T-helper 17 cell (primary cell): ENCODE measurements at regions not wholly inside any gene's neighbourhood (a gene's known extent, or its start where the extent isn't known, plus 50 kb on each side); places are given as distances from the start of the nearest gene placed in this dataset.
"Not testable (repeated sequence)": the region's sequence is repeated elsewhere in the genome, so short reads cannot be mapped to it uniquely, and the experiment has no call there.

Source experiments
- ATAC-seq: fragments of 150-1000 bp; cut with Tn5 transposase; 2 replicates; pipeline ENCODE4 v1.10.0; 2021; ENCODE audit warnings: mild to moderate bottlenecking, moderate library complexity
- DNase-seq, 3 donors: peaks; one replicate each; pipeline versions ENCODE4 v3.0.0 to v3.0.0-alpha.2; 2020 to 2021
- H3K9me3 ChIP-seq: one replicate; pipeline ENCODE4 v1.7.0; 2013; ENCODE audit warnings: low read length, mild to moderate bottlenecking; ENCODE audit not compliant: control insufficient read depth, poor library complexity, severe bottlenecking
- H3K27ac Mint-ChIP-seq: one replicate; pipeline ENCODE4 v1.8.0; 2022; ENCODE audit warnings: mild to moderate bottlenecking, moderate library complexity, mixed read lengths
- H3K27me3 Mint-ChIP-seq: one replicate; pipeline ENCODE4 v1.8.0; 2022; ENCODE audit warnings: mixed read lengths
- H3K36me3 Mint-ChIP-seq: one replicate; pipeline ENCODE4 v1.8.0; 2022; ENCODE audit warnings: low read depth, mixed read lengths
- H3K4me1 Mint-ChIP-seq: one replicate; pipeline ENCODE4 v1.8.0; 2022; ENCODE audit warnings: mild to moderate bottlenecking, mixed read lengths
- H3K4me3 Mint-ChIP-seq: one replicate; pipeline ENCODE4 v1.8.0; 2022; ENCODE audit warnings: mild to moderate bottlenecking, moderate library complexity, mixed read lengths

DNA sequence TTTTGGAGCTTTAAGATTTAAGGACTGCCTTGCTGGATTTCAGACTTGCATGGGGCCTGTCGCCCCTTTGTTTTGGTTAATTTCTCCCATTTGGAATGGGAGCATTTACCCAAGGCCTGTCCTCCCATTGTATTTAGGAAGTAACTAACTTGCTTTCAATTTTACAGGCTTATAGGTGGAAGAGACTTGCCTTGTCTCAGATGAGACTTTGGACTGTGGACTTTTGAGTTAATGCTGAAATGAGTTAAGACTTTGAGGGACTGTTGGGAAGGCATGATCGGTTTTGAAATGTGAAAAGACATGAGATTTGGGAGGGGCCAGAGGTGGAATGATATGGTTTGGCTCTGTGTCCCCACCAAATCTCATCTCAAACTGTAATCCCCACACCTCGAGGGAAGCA is 56.5 kb upstream of the TNFSF10 start:
- H3K4me1 Mint-ChIP-seq, result peaks cover 41% of the 10 kb centered on the region
- H3K36me3 Mint-ChIP-seq, ATAC-seq, H3K27me3 Mint-ChIP-seq, DNase-seq, H3K9me3 ChIP-seq, H3K4me3 Mint-ChIP-seq: not testable (repeated sequence)
- peak overlapping the region; percentile 79 for H3K27ac Mint-ChIP-seq

DNA sequence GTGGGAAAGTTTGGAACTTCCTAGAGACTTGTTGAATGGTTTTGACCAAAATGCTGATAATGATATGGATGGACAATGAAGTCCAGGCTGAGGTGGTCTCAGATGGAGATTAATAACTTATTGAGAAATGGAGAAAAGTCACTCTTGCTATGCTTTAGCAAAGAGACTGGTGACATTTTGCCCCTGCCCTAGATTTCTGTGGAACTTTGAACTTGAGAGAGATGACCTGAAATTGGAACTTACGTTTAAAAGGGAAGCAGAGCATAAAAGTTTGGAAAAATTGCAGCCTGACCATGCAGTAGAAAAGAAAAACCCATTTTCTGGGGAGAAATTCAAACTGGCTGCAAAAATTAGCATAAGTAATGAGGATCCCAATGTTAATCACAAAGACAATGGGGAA is 55.5 kb upstream of the TNFSF10 start:
- H3K4me3 Mint-ChIP-seq, DNase-seq, ATAC-seq, H3K9me3 ChIP-seq, H3K36me3 Mint-ChIP-seq, H3K27me3 Mint-ChIP-seq: not testable (repeated sequence)
- H3K4me1 Mint-ChIP-seq, result peaks cover 40% of the 10 kb centered on the region
- H3K27ac Mint-ChIP-seq, result peak overlapping the region; percentile 37

DNA sequence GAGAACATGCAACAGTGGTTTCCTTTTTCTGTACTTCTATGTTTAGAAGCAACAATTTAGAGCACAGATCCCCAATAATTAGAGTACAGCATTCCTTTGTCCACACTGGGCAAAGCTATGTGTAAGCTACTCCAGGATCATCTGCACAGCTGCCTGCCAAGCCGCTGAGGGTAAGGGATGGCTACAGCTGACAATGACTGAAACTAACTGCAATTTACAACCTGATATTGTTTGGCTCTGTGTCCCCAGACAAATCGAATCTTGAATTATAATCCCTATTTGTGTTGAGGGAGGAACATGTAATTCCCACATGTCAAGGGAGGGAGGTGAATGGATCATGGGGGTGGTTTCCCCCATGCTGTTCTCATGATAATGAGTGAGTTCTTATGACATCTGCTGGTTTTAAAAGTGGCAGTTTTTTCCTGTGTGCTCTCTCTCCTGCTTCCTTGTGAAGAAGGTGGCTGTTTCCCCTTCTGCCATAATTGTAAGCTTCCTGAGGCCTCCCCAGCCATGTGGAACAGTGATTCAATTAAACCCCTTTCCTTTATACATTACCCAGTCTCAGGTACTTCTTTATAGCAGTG is 54.8 kb upstream of the TNFSF10 start:
- Mint-ChIP-seq H3K36me3 (no peaks in the 10 kb centered on the region), H3K4me1 (peaks cover 40% of the 10 kb centered on the region), H3K4me3 (peak overlapping the region; percentile 3), H3K27ac (no peak overlapping the region), H3K27me3 (no peaks in the 10 kb centered on the region)
- ATAC-seq, result no peak
- no peak for DNase-seq
- no peaks in the 10 kb centered on the region for H3K9me3 ChIP-seq

DNA sequence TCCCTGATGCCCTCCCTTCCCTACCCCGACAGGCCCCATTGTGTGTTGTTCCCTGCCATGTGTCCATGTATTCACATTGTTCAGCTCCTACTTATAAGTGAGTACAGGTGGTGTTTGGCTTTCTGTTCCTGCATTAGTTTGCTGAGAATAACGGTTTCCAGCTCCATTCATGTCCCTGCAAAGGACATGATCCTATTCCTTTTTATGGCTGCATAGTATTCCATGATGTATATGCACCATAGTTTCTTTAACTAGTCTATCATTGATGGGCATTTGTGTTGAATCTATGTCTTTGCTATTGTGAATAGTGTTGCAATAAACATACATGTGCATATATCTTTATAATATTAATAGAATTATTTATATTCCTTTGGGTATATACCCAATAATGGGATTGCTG is 52.1 kb upstream of the TNFSF10 start:
- Mint-ChIP-seq H3K27ac (no peak overlapping the region), H3K4me3 (no peak overlapping the region), H3K27me3 (no peaks in the 10 kb centered on the region), H3K4me1 (peaks cover 25% of the 10 kb centered on the region), H3K36me3 (no peaks in the 10 kb centered on the region)
- ATAC-seq, result no peak
- no peaks in the 10 kb centered on the region for H3K9me3 ChIP-seq
- DNase-seq, result no peak

DNA sequence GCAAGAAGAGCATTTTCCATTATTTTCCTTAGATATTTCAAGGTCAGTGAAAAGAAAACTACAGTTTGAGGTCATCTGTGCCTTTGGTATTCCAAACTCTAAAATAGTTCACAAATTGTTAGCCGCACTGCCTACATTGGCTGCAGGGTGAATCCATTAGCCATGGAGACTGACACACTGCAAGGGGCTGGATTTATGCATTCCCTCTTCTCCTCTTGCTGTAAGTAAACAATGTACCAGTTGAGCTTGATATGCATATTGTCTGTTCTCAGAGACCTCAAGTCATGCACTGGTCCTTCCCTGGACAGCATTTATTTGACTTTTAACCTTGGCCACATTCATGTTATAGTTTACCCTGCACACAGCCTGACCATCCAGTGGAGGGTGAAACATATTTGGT is 50.2 kb upstream of the TNFSF10 start:
- DNase-seq (no peak), ATAC-seq (no peak)
- peaks cover 11% of the 10 kb centered on the region for H3K4me1 Mint-ChIP-seq
- no peaks in the 10 kb centered on the region for H3K9me3 ChIP-seq
- H3K4me3 Mint-ChIP-seq, result no peak overlapping the region
- H3K36me3 Mint-ChIP-seq, result no peaks in the 10 kb centered on the region
- H3K27ac Mint-ChIP-seq, result no peak overlapping the region
- H3K27me3 Mint-ChIP-seq, result no peaks in the 10 kb centered on the region
